ENCODE measurements at regions not wholly inside any gene's neighbourhood (a gene's known extent, or its start where the extent isn't known, plus 50 kb on each side); places are given as distances from the start of the nearest gene placed in this dataset.

DNA sequence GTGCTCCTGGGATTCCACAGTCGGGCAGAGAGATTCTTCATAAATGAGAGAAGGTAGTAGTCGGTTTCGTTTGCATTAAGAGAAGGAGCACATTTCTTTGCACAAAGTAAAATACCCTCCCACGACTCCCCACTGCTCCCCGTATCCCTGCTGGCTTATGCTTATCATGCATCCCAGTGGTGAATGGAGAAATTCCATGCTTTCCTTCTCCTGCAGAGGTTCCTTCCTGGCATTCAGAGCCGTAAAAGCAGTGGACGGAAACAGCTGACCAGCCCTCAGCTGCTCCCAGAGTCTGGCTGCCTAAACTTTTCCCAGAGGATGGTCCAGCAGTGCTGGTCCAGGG lies 93.1 kb downstream of the C9orf152 start:
- H3K27me3 Mint-ChIP-seq: no peaks in the 10 kb centered on the region
- peaks cover 9% of the 10 kb centered on the region for H3K4me1 Mint-ChIP-seq
- H3K27ac Mint-ChIP-seq: no peak overlapping the region
- no peaks in the 10 kb centered on the region for H3K9me3 Mint-ChIP-seq
- intact Hi-C loops (cut with micrococcal nuclease): no loop called here
- H3K36me3 Mint-ChIP-seq (ENCODE audit: low read depth): peaks cover 5% of the 10 kb centered on the region
- DNase-seq: no peak
- H3K4me3 Mint-ChIP-seq: no peak overlapping the region

GRCh38 chr9:110115341-110115820 lies 92.6 kb downstream of the C9orf152 start:
- Mint-ChIP-seq H3K4me1 (peaks cover 8% of the 10 kb centered on the region), H3K4me3 (no peak overlapping the region), H3K27ac (no peak overlapping the region), H3K27me3 (no peaks in the 10 kb centered on the region), H3K36me3 (ENCODE audit: low read depth) (peaks cover 5% of the 10 kb centered on the region), H3K9me3 (no peaks in the 10 kb centered on the region)
- intact Hi-C loops (cut with micrococcal nuclease): no loop called here
- no peak for DNase-seq

DNA sequence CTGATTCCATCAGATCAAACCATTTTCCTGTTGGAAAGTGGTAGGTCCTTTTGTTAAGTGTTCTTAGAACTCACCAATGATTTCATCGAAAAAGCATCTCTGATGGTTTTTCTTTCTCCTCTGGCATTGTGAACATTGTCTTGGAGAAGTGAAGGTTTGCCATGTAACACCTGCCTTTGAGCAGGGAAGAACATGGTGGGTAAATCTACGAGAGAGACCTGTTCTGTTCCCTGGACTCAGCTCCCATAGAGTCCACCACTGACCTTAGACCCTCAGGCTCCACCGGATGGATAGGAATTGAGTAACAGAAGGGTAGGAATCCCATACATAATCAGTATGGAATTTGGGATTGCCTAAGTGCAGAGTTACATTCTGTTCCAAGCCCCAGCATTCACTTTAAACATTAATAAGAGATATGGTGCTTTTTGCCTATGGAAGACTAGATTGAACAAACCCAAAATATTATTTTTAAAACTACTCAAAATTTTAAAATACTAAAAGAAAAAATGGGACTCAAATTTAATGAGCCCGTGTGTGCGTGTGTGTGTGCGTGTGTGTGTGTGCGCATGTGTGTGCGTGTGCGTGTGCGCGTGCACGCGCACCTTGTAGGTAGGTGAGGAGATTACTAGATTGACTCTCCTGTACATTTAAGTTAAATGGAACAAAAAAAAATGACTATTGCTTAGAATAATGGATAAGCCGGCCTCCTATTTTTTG lies 92.0 kb downstream of the C9orf152 start:
- Mint-ChIP-seq H3K9me3 (no peaks in the 10 kb centered on the region), H3K4me1 (peaks cover 8% of the 10 kb centered on the region), H3K4me3 (no peak overlapping the region), H3K27me3 (no peaks in the 10 kb centered on the region), H3K27ac (no peak overlapping the region), H3K36me3 (ENCODE audit: low read depth) (peaks cover 5% of the 10 kb centered on the region)
- intact Hi-C loops (cut with micrococcal nuclease): no loop called here
- DNase-seq: no peak

DNA sequence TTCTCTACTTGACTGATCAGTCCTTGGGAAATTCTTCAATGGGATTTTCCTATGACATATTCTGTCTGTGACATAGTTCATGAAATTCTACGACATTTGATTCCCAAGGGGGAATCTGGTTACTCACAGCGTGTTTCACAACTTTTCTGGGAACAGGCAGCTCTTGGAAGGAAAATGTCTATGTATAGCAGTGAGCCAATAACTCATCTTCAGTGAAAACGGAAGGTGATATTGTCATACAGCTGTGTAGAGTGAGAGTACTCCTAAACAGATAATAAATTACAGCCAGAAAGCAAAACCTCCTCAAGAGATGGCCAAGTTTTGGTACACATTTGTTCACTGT lies 91.4 kb downstream of the C9orf152 start:
- no peak overlapping the region for H3K27ac Mint-ChIP-seq
- H3K4me1 Mint-ChIP-seq: peaks cover 8% of the 10 kb centered on the region
- H3K27me3 Mint-ChIP-seq: no peaks in the 10 kb centered on the region
- H3K4me3 Mint-ChIP-seq: no peak overlapping the region
- no peak for DNase-seq
- H3K36me3 Mint-ChIP-seq (ENCODE audit: low read depth): peaks cover 5% of the 10 kb centered on the region
- intact Hi-C loops (cut with micrococcal nuclease): no loop called here
- no peaks in the 10 kb centered on the region for H3K9me3 Mint-ChIP-seq

DNA sequence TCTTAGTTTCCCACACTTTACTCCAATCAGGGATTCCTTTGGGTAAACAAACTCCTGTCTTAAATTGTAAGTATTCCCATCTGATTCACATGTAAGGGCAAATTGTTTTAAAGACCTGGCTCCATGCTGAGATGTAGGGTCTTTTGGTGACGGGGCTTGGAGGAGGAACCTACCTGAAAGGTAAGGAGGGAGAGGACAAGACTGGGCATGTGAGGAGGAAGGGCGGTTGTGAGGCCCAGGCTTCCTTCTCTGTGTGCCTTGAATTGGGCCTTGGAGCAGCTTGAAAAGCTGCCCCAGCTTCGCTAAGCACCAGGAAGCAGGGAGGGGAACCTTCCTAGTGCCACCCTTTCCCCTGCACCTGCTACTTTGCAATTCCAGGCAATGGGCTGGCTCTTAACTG lies 86.8 kb downstream of the C9orf152 start:
- Mint-ChIP-seq H3K4me1 (peaks cover 24% of the 10 kb centered on the region), H3K4me3 (no peak overlapping the region), H3K36me3 (ENCODE audit: low read depth) (no peaks in the 10 kb centered on the region), H3K9me3 (no peaks in the 10 kb centered on the region), H3K27ac (no peak overlapping the region), H3K27me3 (no peaks in the 10 kb centered on the region)
- intact Hi-C loops (cut with micrococcal nuclease): no loop called here
- DNase-seq: no peak

GRCh38 chr9:110123341-110124095 lies 84.4 kb downstream of the C9orf152 start:
- DNase-seq: no peak
- H3K27me3 Mint-ChIP-seq: no peaks in the 10 kb centered on the region
- H3K36me3 Mint-ChIP-seq (ENCODE audit: low read depth): no peaks in the 10 kb centered on the region
- H3K4me1 Mint-ChIP-seq: peaks cover 32% of the 10 kb centered on the region
- H3K4me3 Mint-ChIP-seq: no peak overlapping the region
- H3K27ac Mint-ChIP-seq: peak overlapping the region; percentile 12
- intact Hi-C loops (cut with micrococcal nuclease): no loop called here
- H3K9me3 Mint-ChIP-seq: no peaks in the 10 kb centered on the region

- intact Hi-C loops (cut with micrococcal nuclease): no loop called here
- no peak for DNase-seq
- H3K27ac Mint-ChIP-seq: no peak overlapping the region
- no peaks in the 10 kb centered on the region for H3K9me3 Mint-ChIP-seq
- H3K27me3 Mint-ChIP-seq: no peaks in the 10 kb centered on the region
- peaks cover 32% of the 10 kb centered on the region for H3K4me1 Mint-ChIP-seq
- H3K4me3 Mint-ChIP-seq: no peak overlapping the region
- no peaks in the 10 kb centered on the region for H3K36me3 Mint-ChIP-seq (ENCODE audit: low read depth)
Measured at GRCh38 chr9:110124439-110124838, 83.5 kb downstream of the C9orf152 start.

- Mint-ChIP-seq H3K9me3 (no peaks in the 10 kb centered on the region), H3K27me3 (no peaks in the 10 kb centered on the region), H3K27ac (peak overlapping the region; percentile 71), H3K4me3 (peak overlapping the region; percentile 66), H3K36me3 (ENCODE audit: low read depth) (no peaks in the 10 kb centered on the region), H3K4me1 (peaks cover 35% of the 10 kb centered on the region)
- no peak for DNase-seq
- intact Hi-C loops (cut with micrococcal nuclease): no loop called here
Measured at GRCh38 chr9:110125207-110125751, 82.7 kb downstream of the C9orf152 start.

DNA sequence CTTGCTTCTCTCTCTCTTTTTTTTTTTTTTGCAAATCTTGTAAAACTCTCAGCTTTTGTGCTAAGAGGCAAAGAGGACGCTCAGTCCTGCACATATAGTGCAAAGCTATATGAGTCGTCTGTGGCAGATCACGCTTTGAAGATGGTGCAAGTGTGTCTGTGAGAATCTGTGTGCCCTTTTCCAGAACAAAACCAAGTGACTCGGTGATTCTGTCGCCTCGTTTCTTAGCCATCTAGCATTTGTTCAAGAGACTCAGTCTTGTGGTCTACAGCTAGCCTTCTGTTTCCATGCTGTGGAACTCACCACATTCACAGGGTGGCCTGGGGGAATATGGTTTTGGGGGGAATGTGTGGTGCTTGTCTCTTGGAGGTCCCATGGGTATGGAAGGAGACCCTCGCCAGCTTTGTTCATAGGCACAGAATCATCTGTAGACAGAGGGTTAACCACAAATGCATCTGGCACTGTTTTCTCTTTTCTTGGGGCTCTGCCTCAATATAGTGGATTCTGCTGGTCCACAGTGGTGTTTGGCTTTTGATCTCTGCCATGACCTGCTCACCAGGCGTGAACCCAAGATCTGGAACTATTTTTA lies 82.1 kb downstream of the C9orf152 start:
- Mint-ChIP-seq H3K27me3 (no peaks in the 10 kb centered on the region), H3K9me3 (no peaks in the 10 kb centered on the region), H3K36me3 (ENCODE audit: low read depth) (no peaks in the 10 kb centered on the region), H3K4me1 (peaks cover 35% of the 10 kb centered on the region), H3K4me3 (peak overlapping the region; percentile 66), H3K27ac (peak overlapping the region; percentile 71)
- intact Hi-C loops (cut with micrococcal nuclease): no loop called here
- peak; percentile 59 for DNase-seq

- H3K27me3 Mint-ChIP-seq: no peaks in the 10 kb centered on the region
- peak; percentile 62 for DNase-seq
- peak overlapping the region; percentile 55 for H3K27ac Mint-ChIP-seq
- peaks cover 35% of the 10 kb centered on the region for H3K4me1 Mint-ChIP-seq
- no peaks in the 10 kb centered on the region for H3K9me3 Mint-ChIP-seq
- H3K4me3 Mint-ChIP-seq: peak overlapping the region; percentile 66
- peaks cover under 1% of the 10 kb centered on the region for H3K36me3 Mint-ChIP-seq (ENCODE audit: low read depth)
- intact Hi-C loops (cut with micrococcal nuclease): no loop called here
Measured at GRCh38 chr9:110126499-110126941, 81.4 kb downstream of the C9orf152 start.

GRCh38 chr9:110126986-110127864 lies 80.7 kb downstream of the C9orf152 start:
- peak overlapping the region; percentile 55 for H3K27ac Mint-ChIP-seq
- intact Hi-C loops (cut with micrococcal nuclease): no loop called here
- H3K4me1 Mint-ChIP-seq: peaks cover 38% of the 10 kb centered on the region
- no peak for DNase-seq
- peaks cover 3% of the 10 kb centered on the region for H3K36me3 Mint-ChIP-seq (ENCODE audit: low read depth)
- H3K4me3 Mint-ChIP-seq: peak overlapping the region; percentile 66
- no peaks in the 10 kb centered on the region for H3K9me3 Mint-ChIP-seq
- H3K27me3 Mint-ChIP-seq: no peaks in the 10 kb centered on the region

GRCh38 chr9:110128664-110129329 lies 79.2 kb downstream of the C9orf152 start:
- no peak for DNase-seq
- H3K27me3 Mint-ChIP-seq: no peaks in the 10 kb centered on the region
- no peak overlapping the region for H3K4me3 Mint-ChIP-seq
- H3K4me1 Mint-ChIP-seq: peaks cover 34% of the 10 kb centered on the region
- H3K9me3 Mint-ChIP-seq: no peaks in the 10 kb centered on the region
- peaks cover 6% of the 10 kb centered on the region for H3K36me3 Mint-ChIP-seq (ENCODE audit: low read depth)
- H3K27ac Mint-ChIP-seq: no peak overlapping the region
- intact Hi-C loops (cut with micrococcal nuclease): no loop called here

DNA sequence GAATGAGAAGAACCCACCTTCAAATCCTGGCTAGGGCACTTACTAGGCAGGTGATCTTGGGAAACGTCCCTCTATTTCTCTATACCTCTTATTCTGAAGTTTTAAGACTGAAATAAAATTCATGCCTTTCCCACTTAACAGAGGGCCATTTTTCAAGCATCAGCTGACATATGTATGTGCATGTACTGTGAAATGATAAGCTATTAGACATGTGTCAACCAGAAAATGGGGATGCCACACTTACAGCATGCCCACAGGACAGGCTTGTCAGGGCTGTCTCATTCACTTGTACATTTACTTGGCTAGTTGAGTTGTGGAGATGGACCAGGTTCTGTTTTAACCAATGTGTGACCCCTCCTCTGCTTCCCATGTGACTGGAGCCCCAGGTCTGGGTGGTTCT lies 78.5 kb downstream of the C9orf152 start:
- no peaks in the 10 kb centered on the region for H3K27me3 Mint-ChIP-seq
- no peak overlapping the region for H3K4me3 Mint-ChIP-seq
- peaks cover 31% of the 10 kb centered on the region for H3K4me1 Mint-ChIP-seq
- H3K9me3 Mint-ChIP-seq: no peaks in the 10 kb centered on the region
- peaks cover 7% of the 10 kb centered on the region for H3K36me3 Mint-ChIP-seq (ENCODE audit: low read depth)
- DNase-seq: no peak
- H3K27ac Mint-ChIP-seq: no peak overlapping the region
- intact Hi-C loops (cut with micrococcal nuclease): no loop called here

Data from activated CD4-positive, alpha-beta T cell treated with anti-CD3 and anti-CD28 coated beads, Interleukin-2, amount 10 ng/mL, durations not matched to agents 24 days and 14 days (primary cell).